HG03103 (cell line): ENCODE measurements at regions not wholly inside any gene's neighbourhood (a gene's known extent, or its start where the extent isn't known, plus 50 kb on each side); places are given as distances from the start of the nearest gene placed in this dataset.
"Not testable (repeated sequence)": the region's sequence is repeated elsewhere in the genome, so short reads cannot be mapped to it uniquely, and the experiment has no call there.

Experiments
- ATAC-seq: cut with Tn5 transposase; IDR thresholded peaks from one replicate; pipeline ENCODE4 v1.9.1; 2021; ENCODE audit warnings: low read depth; ENCODE audit not compliant: unreplicated experiment

DNA sequence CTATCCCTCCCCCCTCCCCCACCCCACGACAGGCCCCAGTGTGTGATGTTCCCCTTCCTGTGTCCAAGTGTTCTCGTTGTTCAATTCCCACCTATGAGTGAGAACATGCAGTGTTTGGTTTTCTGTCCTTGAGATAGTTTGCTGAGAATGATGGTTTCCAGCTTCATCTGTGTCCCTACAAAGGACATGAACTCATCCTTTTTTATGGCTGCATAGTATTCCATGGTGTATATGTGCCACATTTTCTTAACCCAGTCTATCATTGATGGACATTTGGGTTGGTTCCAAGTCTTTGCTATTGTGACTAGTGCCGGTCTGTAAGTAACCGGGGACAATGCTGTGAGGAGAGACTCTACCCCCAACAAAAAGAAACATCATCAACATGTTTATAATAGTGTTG lies 217.2 kb downstream of the SEC23IP start:
- not testable (repeated sequence) for ATAC-seq

DNA sequence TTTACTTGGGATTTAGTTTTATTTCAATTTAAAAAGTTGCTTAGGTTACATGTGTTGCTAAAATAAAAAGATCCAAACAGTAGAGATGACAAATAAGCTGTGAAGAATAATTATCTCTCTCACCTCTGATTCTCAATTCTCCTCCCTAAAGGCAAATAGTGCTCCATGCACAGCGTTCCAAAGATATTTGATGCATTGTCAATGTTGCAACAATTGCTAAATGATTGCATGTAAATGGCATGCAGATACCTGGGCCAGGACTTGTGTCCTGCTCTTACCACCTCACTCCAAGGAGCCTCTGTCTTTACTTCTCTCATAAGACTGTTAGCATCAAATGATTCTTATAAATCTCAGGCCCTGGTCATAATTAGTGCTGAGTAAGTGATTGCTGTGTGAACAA lies 217.7 kb downstream of the SEC23IP start:
- no peak for ATAC-seq

DNA sequence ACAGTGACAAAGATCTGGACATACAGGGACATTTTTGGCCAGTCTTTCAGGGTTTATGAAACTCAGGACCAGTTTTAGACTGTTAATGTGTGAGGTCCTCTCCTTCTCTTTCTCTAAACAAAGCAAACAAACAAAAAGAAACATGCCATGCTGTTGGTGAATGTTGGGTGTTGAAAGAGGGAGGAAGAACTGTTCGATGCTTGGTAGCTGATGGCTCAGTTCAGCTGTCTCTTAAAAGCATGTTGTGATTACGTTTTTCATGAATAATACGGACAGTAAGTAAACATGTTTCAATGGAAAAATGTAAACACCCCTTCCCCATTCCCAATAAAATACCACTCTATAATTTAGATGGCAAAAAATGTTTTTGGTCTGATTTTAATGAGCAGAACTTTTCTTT lies 219.1 kb downstream of the SEC23IP start:
- no peak for ATAC-seq

DNA sequence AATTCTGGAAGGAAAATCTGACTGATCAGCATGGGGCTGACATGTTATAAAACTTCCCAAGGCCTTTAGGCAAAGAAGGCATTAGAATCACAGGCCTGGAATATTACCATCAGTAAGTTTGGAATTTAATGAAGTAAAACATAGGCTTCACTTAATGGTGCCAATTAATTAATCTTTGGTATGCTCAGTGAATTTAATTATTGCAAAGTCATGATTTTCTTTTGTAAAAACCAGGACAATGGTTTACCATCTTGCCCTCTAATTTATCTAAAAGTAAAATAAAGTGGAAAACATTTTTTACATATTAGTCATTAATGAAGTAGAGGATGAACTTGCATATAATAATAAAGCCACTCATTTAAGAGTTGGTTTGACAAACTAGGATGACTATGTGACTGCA lies 220.3 kb downstream of the SEC23IP start:
- no peak for ATAC-seq

DNA sequence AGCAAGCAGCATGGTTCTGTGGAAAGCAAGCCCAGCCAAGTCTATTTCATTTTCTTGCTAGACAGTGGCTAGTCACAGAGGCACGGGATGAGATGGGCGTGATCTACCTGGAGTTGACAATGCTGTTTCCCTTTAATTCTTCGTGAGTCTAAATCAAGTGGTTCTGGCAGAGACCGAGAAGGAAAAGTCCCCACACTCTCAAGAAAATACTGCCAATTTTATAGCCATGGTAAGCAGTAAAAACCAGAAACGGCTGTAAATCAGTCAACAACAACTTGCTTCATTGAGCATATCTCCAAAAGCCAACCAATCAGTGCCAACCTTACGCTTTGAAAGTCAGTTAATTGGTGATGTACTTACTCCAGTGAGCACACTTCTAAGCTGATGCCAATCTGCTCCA lies 223.4 kb downstream of the SEC23IP start:
- no peak for ATAC-seq

DNA sequence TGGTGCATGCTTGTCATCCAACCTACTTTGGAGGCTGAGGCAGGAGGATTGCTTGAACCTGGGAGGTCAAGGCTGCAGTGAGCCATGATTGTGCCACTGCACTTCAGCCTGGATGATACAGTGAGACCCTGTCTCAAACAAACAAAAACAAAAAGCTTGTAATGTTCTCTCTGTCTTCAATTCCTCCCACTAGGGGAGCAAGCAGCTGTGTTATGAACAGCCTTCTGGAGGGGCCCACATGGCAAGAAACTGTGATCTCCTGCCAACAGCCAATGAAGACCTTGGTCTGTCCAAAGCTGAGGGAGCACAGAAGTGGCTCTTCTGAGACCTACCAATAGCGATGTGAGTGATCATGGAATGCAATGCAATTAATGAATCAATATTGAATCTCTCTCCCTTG lies 229.2 kb downstream of the SEC23IP start:
- ATAC-seq, result no peak

DNA sequence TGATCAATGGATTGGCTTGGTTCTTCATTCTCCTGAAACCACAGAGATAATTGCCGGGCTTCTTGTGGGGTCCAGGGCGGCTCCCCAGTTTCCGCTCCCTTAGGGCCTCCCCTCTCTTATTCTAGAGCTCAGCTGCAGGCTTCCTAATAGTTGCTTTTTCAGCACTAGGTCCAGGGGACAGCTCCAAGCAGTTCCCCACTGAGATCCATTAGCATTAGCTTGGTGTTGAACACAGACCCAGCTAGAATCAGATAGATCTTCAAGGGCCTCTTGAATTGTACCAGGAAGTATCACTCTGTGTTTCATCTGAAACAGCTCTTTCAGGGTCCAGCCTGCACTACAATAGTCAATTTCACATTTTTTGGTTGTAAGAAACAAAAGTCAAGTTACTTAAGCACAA lies 238.7 kb downstream of the SEC23IP start:
- no peak for ATAC-seq

DNA sequence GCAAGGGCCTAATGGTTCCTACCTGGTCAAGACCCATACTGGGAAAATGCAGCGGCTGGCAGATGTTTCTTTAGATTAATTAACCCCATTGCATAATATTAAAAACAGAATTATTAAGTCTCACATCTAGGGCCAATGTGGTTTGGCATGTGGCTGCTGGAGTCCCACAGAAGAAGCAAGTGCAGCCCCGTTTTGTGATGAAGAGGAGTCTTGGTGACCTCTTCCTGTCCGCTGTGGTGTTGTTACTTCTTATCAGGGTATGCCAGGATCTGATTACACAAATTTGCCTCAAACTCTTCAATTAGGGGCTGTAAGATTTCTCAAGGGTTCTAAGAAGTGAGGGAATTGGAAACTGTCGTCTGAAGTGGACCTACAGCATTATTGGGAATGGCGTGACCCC lies 240.3 kb downstream of the SEC23IP start:
- no peak for ATAC-seq

DNA sequence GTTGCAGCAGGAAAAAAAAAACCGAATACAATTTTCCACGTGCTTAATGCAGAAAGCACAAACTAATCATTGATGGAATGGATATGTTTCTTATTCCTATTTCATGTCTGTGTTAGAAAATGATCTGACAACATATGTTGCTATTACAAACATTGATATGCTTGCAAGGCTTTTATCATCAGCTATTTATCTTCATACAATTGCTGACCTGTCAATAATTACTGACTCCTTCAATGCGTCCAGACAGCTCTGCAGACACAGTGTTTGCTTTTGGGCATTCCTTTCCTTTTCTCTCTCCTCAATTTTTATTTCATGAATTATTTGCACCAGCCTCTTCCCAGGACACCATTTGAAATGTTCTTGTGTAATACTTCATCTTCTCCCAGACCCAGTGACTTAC lies 246.2 kb downstream of the SEC23IP start:
- ATAC-seq, result no peak

DNA sequence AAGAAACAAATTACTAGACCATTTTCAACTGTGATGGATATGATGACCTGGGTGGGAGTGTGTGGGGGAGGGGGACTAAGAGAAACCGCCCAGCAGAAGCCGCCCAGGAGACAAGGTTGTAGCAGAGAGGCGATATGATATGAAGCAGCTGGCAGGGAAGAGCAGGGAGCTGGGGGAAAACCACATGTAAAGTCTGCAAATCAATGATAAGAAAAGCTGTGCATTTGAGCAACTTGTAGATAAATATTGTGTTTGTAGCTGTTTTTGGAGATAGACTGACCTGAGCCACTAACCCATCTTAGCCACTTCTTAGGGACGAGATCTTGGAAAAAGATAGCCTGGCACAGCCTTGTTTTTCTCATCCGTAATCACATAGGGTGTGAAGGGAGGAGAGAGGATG lies 252.6 kb downstream of the SEC23IP start:
- no peak for ATAC-seq

DNA sequence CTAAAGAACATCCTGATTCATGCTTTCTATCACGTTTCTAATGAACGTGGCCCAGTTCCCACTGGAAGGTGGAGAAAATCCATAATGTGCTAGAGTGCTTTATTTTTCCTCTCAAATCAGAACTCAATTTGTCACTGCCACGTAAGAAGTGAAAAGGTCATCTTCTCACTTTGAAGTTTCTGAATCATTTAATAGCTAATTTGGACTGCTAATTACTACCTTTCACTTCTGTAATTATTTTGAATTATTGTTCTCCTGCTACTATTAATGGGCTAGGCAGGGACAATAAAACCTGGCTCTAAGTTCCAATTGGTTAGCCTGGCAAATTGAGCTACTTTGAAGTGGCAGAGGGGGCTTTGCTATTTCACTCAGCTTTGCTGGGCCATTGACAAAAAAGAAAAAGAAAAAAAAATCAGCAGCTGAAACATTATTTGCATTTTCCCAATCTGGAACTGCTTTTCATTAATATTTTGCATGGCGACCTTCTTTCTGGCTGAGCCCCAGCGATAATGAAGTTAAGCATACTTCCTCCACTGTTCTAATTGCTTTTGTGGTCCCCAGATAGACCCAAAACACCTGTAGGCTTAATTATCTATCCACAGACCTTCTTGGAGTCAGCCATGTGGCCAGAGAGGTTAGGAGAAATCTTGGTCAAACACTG lies 264.2 kb downstream of the SEC23IP start:
- ATAC-seq, result no peak

DNA sequence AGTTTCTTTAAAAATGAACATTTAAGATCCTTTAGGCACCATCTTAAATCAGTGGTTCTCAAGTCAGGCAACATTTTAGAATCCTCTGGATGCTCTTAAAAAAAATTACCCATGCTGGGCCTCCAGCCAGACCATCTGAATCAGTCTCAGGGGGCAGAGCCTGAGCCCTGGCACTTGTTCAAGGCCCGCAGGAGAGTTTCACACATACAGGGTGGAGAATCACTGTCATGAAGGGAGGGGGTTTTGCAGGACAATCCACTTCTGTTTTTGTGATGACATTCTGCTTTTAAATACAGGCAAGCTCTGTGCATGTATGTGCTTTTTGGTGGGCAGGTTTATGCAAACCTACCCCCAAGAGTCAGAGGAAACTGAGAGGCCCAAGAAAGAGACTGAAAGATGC lies 268.6 kb downstream of the SEC23IP start:
- no peak for ATAC-seq

DNA sequence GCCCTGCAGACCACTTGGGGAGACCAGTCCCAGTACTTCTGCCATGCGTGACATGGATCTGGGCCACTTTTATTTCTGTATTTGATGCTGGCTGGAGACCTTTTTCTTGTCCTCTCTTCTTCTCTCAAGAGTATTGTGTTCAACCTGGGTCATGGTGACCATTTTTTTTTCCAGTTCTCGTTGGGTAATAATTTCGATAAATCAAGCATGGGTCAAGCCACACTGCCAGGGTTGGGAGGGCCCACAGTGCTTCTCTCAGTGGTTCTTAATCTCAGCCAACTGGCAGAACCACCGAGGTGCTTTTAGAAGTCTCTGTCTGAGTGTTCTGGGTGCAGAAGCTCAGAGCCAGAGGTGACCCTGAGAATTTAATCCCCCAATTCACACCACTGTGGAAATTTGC lies 269.9 kb downstream of the SEC23IP start:
- no peak for ATAC-seq

DNA sequence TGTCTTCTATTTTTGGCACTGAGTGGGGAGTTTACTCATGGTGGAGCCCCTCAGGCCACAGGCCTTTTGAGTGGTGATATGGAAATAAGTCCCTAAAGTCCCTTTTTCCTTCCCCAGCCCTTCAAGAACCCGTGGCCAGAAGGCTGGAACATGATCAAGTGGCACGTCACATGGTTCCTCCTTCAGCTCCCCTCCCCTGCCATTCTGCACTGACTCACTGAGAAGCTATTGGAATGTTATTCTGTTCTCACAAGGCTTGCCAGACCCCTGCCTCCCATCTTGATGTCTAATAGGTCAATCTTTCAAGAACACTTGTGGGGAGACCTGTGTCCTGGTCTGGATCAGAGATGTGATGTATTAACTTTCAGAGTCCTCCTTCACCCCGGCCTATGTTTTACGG lies 279.8 kb downstream of the SEC23IP start:
- no peak for ATAC-seq

DNA sequence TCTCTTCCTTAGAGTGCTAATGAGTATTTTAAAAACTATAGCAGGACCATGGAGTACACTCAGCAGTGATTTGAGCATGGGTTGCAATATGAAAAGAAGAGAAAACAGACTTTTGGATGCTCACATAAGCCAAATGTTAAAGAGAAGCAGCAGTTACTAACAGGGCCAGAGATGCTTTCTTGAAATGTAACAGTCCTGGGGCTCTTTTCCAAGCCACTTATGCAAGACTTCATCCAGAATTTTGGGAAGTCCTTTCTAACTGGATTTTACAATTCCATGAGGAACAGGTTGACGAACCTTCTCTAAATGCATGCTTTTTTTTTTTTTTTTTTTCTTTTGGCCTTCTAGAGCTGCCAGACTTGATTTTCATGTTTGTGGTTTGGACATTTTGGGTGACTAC lies 282.0 kb downstream of the SEC23IP start:
- ATAC-seq, result no peak

DNA sequence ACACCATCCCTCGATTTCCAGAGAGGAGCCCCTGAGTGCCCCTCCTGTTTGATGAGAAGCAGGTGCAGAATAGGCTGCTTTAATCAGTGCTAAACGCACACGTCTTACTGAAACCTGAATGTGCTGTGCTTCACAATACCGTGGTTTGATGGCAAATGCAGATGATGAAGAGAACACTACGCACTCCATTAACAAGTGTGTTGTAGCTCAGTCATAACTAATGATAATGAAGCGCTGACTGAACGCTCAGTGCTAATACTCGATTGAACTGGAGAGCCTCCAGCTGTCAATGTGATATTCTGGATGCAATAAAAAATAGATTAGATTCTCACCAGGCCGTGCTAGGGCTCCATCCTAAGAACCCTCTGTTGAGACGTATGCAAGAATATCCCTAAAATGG lies 279.7 kb upstream of the PLPP4 start:
- ATAC-seq, result no peak

DNA sequence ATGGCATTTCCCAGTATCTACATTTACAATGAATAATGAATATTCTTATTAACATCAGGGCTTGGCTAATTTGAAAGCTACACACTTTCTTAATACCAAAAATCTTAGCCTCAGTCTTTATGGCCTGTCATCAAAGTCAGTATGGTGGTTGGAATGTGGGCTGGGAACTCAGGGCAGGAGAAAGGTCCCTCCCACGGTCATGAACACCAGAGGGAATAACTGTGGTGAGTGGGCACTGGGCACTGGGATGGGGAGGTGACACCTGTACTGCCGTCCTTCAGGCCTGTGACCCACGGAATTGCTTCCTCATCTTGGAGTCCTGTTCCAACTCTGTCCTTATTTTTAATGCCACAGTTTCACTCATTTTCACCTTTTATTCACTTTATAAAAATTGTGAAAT lies 276.9 kb upstream of the PLPP4 start:
- ATAC-seq, result no peak

DNA sequence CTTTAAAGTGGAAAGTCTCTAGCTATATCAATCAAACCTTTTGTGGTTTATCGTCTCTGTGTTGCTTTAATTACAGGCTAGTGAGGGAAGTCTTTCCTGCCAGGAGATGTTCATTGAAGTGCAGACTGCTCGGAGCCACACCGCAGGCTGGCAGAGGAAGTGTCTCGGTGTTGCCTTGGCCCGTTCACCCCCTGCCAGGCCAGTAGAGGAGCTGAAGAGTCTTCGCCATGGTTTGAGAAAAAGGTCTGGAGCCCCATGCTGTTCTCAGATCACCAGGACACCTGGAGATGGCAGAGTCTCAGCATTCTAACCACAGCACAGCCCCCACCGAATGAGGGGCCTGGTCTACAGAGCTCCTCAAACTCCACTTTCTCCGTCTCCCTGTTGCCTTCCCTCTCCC lies 275.9 kb upstream of the PLPP4 start:
- ATAC-seq, result no peak

DNA sequence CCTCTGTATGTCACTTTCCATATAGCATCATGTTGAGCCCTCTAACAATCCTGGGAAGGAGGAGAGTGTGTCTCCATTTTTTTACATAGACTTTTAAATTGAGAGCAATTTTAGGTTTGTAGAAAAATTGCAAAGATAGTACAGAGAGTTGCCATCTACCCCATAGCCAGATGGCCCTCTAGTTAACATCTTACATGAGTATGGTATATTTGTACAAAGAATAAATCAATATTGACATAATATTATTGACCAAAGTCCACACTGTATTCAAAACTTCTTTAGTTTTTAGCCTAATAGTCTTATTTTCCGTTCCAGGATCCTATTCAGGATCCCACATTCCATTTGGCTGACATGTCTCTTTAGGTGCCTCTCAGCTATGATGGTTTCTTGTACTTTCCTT lies 274.6 kb upstream of the PLPP4 start:
- ATAC-seq, result no peak

DNA sequence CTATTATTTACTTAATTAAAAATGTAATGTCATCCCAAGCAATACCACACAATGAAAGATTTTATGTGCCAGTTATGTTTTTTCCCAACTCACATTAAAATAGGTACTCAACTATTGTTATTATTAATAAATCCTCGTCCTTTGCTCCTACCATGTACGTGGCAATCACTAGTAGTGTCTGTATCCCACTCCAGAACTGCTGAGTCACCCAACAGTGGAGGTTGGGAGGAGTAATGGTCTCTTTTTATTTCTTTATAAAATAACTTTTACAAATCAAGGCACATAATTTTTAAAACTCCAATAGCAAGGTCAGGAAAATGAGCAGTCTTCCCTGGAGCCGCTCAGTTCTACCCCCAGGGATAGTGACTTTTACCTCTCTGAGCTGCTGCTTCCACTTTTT lies 273.5 kb upstream of the PLPP4 start:
- ATAC-seq, result no peak

DNA sequence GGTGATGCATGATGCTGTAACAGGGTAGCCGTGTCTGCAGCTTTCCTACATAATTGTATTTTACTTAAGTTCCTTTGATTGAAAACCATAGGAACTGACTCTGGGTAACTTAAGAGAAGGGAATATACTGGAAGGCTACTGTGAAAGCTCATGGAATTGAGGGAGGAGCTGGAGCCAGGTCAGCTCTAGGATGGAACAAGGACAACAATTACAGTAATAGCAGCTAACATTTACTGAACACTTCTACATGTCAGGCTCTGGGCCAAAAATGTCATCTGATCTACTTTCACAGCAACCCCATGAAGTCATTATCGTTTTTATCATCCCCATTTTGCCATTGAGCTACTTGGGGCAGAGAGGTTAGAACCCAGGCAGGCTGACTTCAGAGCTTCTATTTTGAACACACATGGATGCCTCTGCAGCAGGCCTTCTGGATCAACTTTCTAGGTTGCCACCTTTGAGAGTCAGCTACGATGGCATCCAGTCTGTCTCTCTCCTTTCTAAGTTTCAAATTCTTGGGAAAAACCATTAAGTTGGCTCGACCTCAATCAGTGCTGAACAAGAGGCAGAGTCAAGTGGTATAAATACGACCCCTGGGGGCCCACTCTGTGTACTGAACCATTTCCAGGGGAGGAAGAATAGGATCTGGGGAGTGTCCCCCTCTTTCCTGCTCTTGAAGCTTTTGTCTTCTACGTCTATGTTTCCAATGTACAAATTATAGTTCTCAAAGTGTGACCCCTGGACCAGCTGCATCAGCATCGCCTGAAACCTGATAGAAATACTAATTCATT lies 272.3 kb upstream of the PLPP4 start:
- ATAC-seq, result no peak

DNA sequence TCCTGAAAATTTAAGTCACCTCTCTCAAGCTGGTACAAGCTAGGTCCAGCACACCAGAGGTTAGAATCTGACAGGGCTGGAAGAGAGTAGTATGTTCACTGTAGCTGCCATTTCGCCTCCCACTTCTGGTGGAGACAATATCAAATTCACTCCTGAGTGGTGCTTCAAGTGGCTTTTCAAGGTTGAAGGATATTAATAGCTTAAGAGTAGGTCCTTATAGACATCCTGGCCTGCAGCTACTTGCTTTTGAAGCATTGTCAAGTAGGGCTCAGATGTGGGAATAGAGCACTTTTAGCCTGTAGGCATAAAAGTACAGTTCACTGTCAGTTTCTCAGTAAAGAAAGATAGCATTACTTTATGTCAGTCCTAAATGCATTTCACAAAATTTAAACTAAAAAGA lies 270.5 kb upstream of the PLPP4 start:
- ATAC-seq, result no peak
